IMR-90 (cell line): ENCODE measurements at regions not wholly inside any gene's neighbourhood (a gene's known extent, or its start where the extent isn't known, plus 50 kb on each side); places are given as distances from the start of the nearest gene placed in this dataset.
"Not testable (repeated sequence)": the region's sequence is repeated elsewhere in the genome, so short reads cannot be mapped to it uniquely, and the experiment has no call there.

Source experiments
- ATAC-seq: fragments of 200-7000 bp; cut with Tn5 transposase; 2 replicates; pipeline ENCODE4 v1.9.1; 2020; ENCODE audit warnings: low read depth, mild to moderate bottlenecking, moderate library complexity
- BruUV-seq: library from RNA; stranded (reverse); fragments of 400-500 nt; replicated peaks from 2 replicates; lab custom pipeline; 2021; lab: Mats Ljungman, UMichigan
- CTCF ChIA-PET: fragments of 300-600 bp; formaldehyde crosslinking; extraction: SDS; loops from one replicate; lab custom pipeline; 2021; ENCODE audit warnings: antibody characterized with exemption; lab: Yijun Ruan, JAX
- POLR2A ChIA-PET: fragments of 300-600 bp; sonication (Branson Sonifier 250); formaldehyde crosslinking; loops from one replicate; lab custom pipeline; 2022; ENCODE audit warnings: antibody characterized with exemption; ENCODE audit not compliant: unreplicated experiment; lab: Charles Lee
- DNase-seq: peaks from one replicate; pipeline ENCODE4 v3.0.0; 2013
- H2AFZ ChIP-seq: replicated peaks from 2 replicates; pipeline ENCODE3; 2013; ENCODE audit warnings: low read length, mild to moderate bottlenecking; ENCODE audit not compliant: poor library complexity
- H2AK5ac ChIP-seq: 2 replicates; pipeline ENCODE4 v1.6.1; 2013; ENCODE audit warnings: low read depth, low read length, inconsistent platforms
- H2AK9ac ChIP-seq: replicated peaks from 2 replicates; pipeline ENCODE3; 2013; ENCODE audit warnings: mild to moderate bottlenecking, low read depth, low read length, moderate library complexity; ENCODE audit not compliant: poor library complexity
- H2BK120ac ChIP-seq: 2 replicates; pipeline ENCODE4 v1.6.1; 2013; ENCODE audit warnings: low read depth, low read length, inconsistent platforms
- H2BK15ac ChIP-seq: 3 replicates; pipeline ENCODE4 v1.6.1; 2013; ENCODE audit warnings: low read depth, low read length, inconsistent platforms
- H2BK20ac ChIP-seq: 2 replicates; pipeline ENCODE4 v1.6.1; 2013; ENCODE audit warnings: low read depth, mild to moderate bottlenecking, inconsistent platforms, low read length, moderate library complexity
- H2BK5ac ChIP-seq: 2 replicates; pipeline ENCODE4 v1.6.1; 2013; ENCODE audit warnings: mild to moderate bottlenecking, low read depth, low read length, inconsistent platforms; ENCODE audit not compliant: poor library complexity, severe bottlenecking
- H3K14ac ChIP-seq: replicated peaks from 2 replicates; pipeline ENCODE4 v1.6.1; 2013; ENCODE audit warnings: low read depth, low read length, inconsistent platforms
- H3K18ac ChIP-seq: 2 replicates; pipeline ENCODE4 v1.6.1; 2013; ENCODE audit warnings: low read depth, low read length, control low read depth
- H3K23ac ChIP-seq: 2 replicates; pipeline ENCODE4 v1.6.1; 2013; ENCODE audit warnings: low read depth, low read length, inconsistent platforms
- H3K27ac ChIP-seq: 2 replicates; pipeline ENCODE4 v1.5.1; 2013; ENCODE audit warnings: mild to moderate bottlenecking, control low read depth, low read length; ENCODE audit not compliant: insufficient read depth
- H3K27me3 ChIP-seq: 2 replicates; pipeline ENCODE4 v1.6.1; 2013; ENCODE audit warnings: low read length; ENCODE audit not compliant: control insufficient read depth, insufficient read depth
- H3K36me3 ChIP-seq: 2 replicates; pipeline ENCODE4 v1.6.1; 2013; ENCODE audit warnings: low read length, mixed read lengths; ENCODE audit not compliant: control insufficient read depth, insufficient read depth
- H3K4ac ChIP-seq: 2 replicates; pipeline ENCODE4 v1.6.1; 2013; ENCODE audit warnings: low read depth, low read length, inconsistent platforms
- H3K4me1 ChIP-seq: 2 replicates; pipeline ENCODE4 v1.6.1; 2013; ENCODE audit warnings: low read length, mixed read lengths; ENCODE audit not compliant: control insufficient read depth, insufficient read depth
- H3K4me2 ChIP-seq: 2 replicates; pipeline ENCODE4 v1.6.1; 2013; ENCODE audit warnings: low read depth, mild to moderate bottlenecking, control low read depth, low read length, moderate library complexity
- H3K4me3 ChIP-seq: 2 replicates; pipeline ENCODE4 v1.5.1; 2013; ENCODE audit warnings: low read depth, mild to moderate bottlenecking, control low read depth, low read length, moderate library complexity; ENCODE audit not compliant: insufficient read depth
- H3K56ac ChIP-seq: 2 replicates; pipeline ENCODE4 v1.6.1; 2013; ENCODE audit warnings: low read length, inconsistent platforms; ENCODE audit not compliant: insufficient read depth; ENCODE audit errors: extremely low read depth
- H3K79me1 ChIP-seq, 2 experiments: 2 replicates each; pipeline ENCODE4 v1.6.1; 2013; ENCODE audit warnings: low read length in 2 of 2, inconsistent platforms in 1 of 2, low read depth in 1 of 2
- H3K9ac ChIP-seq: 2 replicates; pipeline ENCODE4 v1.6.1; 2013; ENCODE audit warnings: low read depth, low read length, control low read depth
- H3K9me1 ChIP-seq: 2 replicates; pipeline ENCODE4 v1.6.1; 2013; ENCODE audit warnings: low read length, inconsistent platforms; ENCODE audit not compliant: insufficient read depth
- H3K9me3 ChIP-seq: 2 replicates; pipeline ENCODE4 v1.6.1; 2013; ENCODE audit warnings: low read length; ENCODE audit not compliant: control insufficient read depth, insufficient read depth
- H4K20me1 ChIP-seq: 2 replicates; pipeline ENCODE4 v1.6.1; 2013; ENCODE audit warnings: low read length, inconsistent platforms; ENCODE audit not compliant: insufficient read depth
- H4K5ac ChIP-seq: 2 replicates; pipeline ENCODE4 v1.6.1; 2013; ENCODE audit warnings: mild to moderate bottlenecking, low read depth, low read length, control low read depth
- H4K8ac ChIP-seq, 2 experiments: 2 replicates each; pipeline ENCODE4 v1.6.1; 2013; ENCODE audit warnings: low read depth in 2 of 2, low read length in 2 of 2, control low read depth in 1 of 2, inconsistent platforms in 1 of 2
- H4K91ac ChIP-seq: 2 replicates; pipeline ENCODE4 v1.6.1; 2013; ENCODE audit warnings: low read depth, low read length, inconsistent platforms; ENCODE audit not compliant: insufficient read depth
- WGBS, 2 experiments: methylation state at CpG; one replicate each; pipeline versions ENCODE4 v1.1.5 to v1.1.7; 2013; ENCODE audit warnings: missing lambda C conversion rate in 2 of 2; ENCODE audit not compliant: insufficient read length in 1 of 2; ENCODE audit errors: extremely low coverage in 2 of 2; 5-methylcytosine and 5-hydroxymethylcytosine counted together
- dilution Hi-C: fragments of 300-500 bp; cut with HindIII; formaldehyde crosslinking; loops from one replicate; pipeline ENCODE4 v1.14.3; 2018; ENCODE audit warnings: low sequenced_read_pairs; ENCODE audit not compliant: unreplicated experiment
- in situ Hi-C: fragments of 300-500 bp; cut with MboI; formaldehyde crosslinking; loops from 3 replicates; pipeline ENCODE4 v1.14.3; 2019; ENCODE audit warnings: low sequenced_read_pairs, inconsistent platforms, mixed read lengths
- intact Hi-C: fragments of 100-400 bp; cut with micrococcal nuclease; formaldehyde crosslinking; loops from 2 replicates; pipeline ENCODE4 v1.10.0; 2022

GRCh38 chr4:24177443-24177842 is 287.6 kb upstream of the PPARGC1A start:
- H3K4me1 ChIP-seq, intact Hi-C loops, H3K9me3 ChIP-seq, H2AK9ac ChIP-seq, in situ Hi-C loops, H2AK5ac ChIP-seq, H2AFZ ChIP-seq, H3K79me1 ChIP-seq, H3K14ac ChIP-seq, H3K27ac ChIP-seq, H3K9ac ChIP-seq, H4K8ac ChIP-seq, H3K4ac ChIP-seq, H2BK15ac ChIP-seq, H3K23ac ChIP-seq, H3K18ac ChIP-seq, BruUV-seq, H3K4me3 ChIP-seq, H4K5ac ChIP-seq, H3K56ac ChIP-seq, H3K27me3 ChIP-seq, H3K4me2 ChIP-seq, H4K91ac ChIP-seq, POLR2A ChIA-PET, H2BK5ac ChIP-seq, dilution Hi-C loops, H3K9me1 ChIP-seq, ATAC-seq, H4K20me1 ChIP-seq, H2BK120ac ChIP-seq, H2BK20ac ChIP-seq, DNase-seq, H3K36me3 ChIP-seq: not testable (repeated sequence)
- CTCF ChIA-PET: interaction anchor here (0.6 kb wide), 1 partner anchor 42 kb away, joined by 5 read pairs; no protein-coding TSS in a partner anchor
- WGBS, 2 experiments: no CpG with 5 or more reads among the region's 2 CpGs
